GM20000 (cell line): ENCODE measurements at regions not wholly inside any gene's neighbourhood (a gene's known extent, or its start where the extent isn't known, plus 50 kb on each side); places are given as distances from the start of the nearest gene placed in this dataset.

Experiments used
- DNase-seq: peaks from one replicate; pipeline ENCODE4 v3.0.0; 2012; ENCODE audit warnings: low spot score
- CTCF ChIP-seq: IDR thresholded peaks from 2 replicates; pipeline ENCODE4 v1.5.1; 2012; ENCODE audit warnings: mild to moderate bottlenecking, control low read depth; ENCODE audit errors: extremely low read depth, missing control alignments

- DNase-seq, result no peak
- TF ChIP-seq CTCF, result no peak
These were observed 90.7 kb upstream of the CCDC28A start for GRCh38 chr6:138682704-138683527.

GRCh38 chr6:138685257-138685656 lies 88.3 kb upstream of the CCDC28A start:
- DNase-seq, result no peak
- TF ChIP-seq CTCF, result no peak

- DNase-seq, result no peak
- no peak for TF ChIP-seq CTCF
These were observed 87.8 kb upstream of the CCDC28A start for GRCh38 chr6:138685781-138686180.

- no peak for TF ChIP-seq CTCF
- DNase-seq, result no peak
These were observed 85.0 kb upstream of the CCDC28A start for GRCh38 chr6:138688580-138688979.

- TF ChIP-seq CTCF, result no peak
- no peak for DNase-seq
These were observed 83.7 kb upstream of the CCDC28A start for GRCh38 chr6:138689849-138690248.

GRCh38 chr6:138690975-138691594 lies 82.5 kb upstream of the CCDC28A start:
- no peak for TF ChIP-seq CTCF
- peak; percentile 20 for DNase-seq

- no peak for TF ChIP-seq CTCF
- DNase-seq, result no peak
These were observed 81.9 kb upstream of the CCDC28A start for GRCh38 chr6:138691595-138692057.
